ENCODE measurements at regions not wholly inside any gene's neighbourhood (a gene's known extent, or its start where the extent isn't known, plus 50 kb on each side); places are given as distances from the start of the nearest gene placed in this dataset.

- no peak for ATAC-seq
- H3K79me2 ChIP-seq (ENCODE audit: insufficient read depth, low read length) = no peaks in the 10 kb centered on the region
- POLR2A ChIA-PET = no interaction called here
Observed at GRCh38 chr6:14443629-14444268, 326.2 kb downstream of the CD83 start.

More at GRCh38 chr6:14443629-14444268, 326.2 kb downstream of the CD83 start:
- H3K4me3 ChIP-seq (replicated peaks in 1 of 3; ENCODE audit: insufficient read depth in 1 of 3, low read depth in 2 of 3, low read length in 3 of 3) = no peak overlapping the region
- intact Hi-C loops (cut with micrococcal nuclease; ENCODE audit: unreplicated experiment) = no loop called here
- no peaks in the 10 kb centered on the region for H3K4me1 ChIP-seq (ENCODE audit: insufficient read depth, low read length)
- H3K4me2 ChIP-seq (ENCODE audit: low read depth, low read length) = no peak overlapping the region
- TF ChIP-seq PTBP1 (IDR thresholded peaks at IDR 0.05; ENCODE audit: low read depth, low read length, poor library complexity, severe bottlenecking) (no peak), HIC2 (CRISPR knock-in tag; IDR thresholded peaks at IDR 0.05; ENCODE audit: low read depth) (no peak), ZNF691 (CRISPR knock-in tag; IDR thresholded peaks at IDR 0.05; ENCODE audit: borderline replicate concordance, low read depth) (no peak), ZHX2 (IDR thresholded peaks at IDR 0.05; ENCODE audit: low read depth) (no peak), ZHX2 (CRISPR knock-in tag; IDR thresholded peaks at IDR 0.05; ENCODE audit: borderline replicate concordance) (no peak), ZNF7 (CRISPR knock-in tag; IDR thresholded peaks at IDR 0.05) (no peak), ZNF644 (CRISPR knock-in tag; IDR thresholded peaks at IDR 0.05; ENCODE audit: low read depth) (no peak), SP140L (CRISPR knock-in tag; IDR thresholded peaks at IDR 0.05; ENCODE audit: borderline replicate concordance) (no peak), CBX2 (IDR thresholded peaks at IDR 0.05; ENCODE audit: low read depth, low read length) (no peak), CBX2 (CRISPR knock-in tag; IDR thresholded peaks at IDR 0.05; ENCODE audit: low read depth) (no peak)
- H3K27me3 ChIP-seq (ENCODE audit: control insufficient read depth in 1 of 2, insufficient read depth in 2 of 2, low read length in 2 of 2) = no peaks in the 10 kb centered on the region; a peak in 2 of 5 replicates
- H4K20me1 ChIP-seq (ENCODE audit: insufficient read depth, low read length) = no peaks in the 10 kb centered on the region
- FAIRE-seq = no peak
- H3K36me3 ChIP-seq (replicated peaks in 1 of 2; ENCODE audit: control insufficient read depth in 1 of 2, insufficient read depth in 2 of 2, low read length in 2 of 2) = no peaks in the 10 kb centered on the region
- CTCF ChIA-PET (ENCODE audit: low intra/inter-chr PET ratio, low total read pairs) = no interaction called here
- no peak for DNase-seq (ENCODE audit: low spot score)
- 20% methylated on average over 4 of the region's 4 CpGs for WGBS (ENCODE audit: low lambda C conversion rate)
- H2AFZ ChIP-seq (ENCODE audit: low read length) = no peak overlapping the region
- no peak overlapping the region for H3K27ac ChIP-seq (ENCODE audit: extremely low read length, insufficient read depth, low read length)
- H3K9me3 ChIP-seq (ENCODE audit: low read length) = no peaks in the 10 kb centered on the region
- H3K9ac ChIP-seq (ENCODE audit: insufficient read depth, low read depth, low read length) = no peak overlapping the region
- in situ Hi-C loops (cut with HindIII; ENCODE audit: extremely low pct_ligation_motif_present, low pct_unique_long_range_greater_than_20kb) = no loop called here
- no TSS peak for BruUV-seq (replicated peaks)

Measured in HepG2 (cell line).